HCT116 (cell line): ENCODE measurements at regions not wholly inside any gene's neighbourhood (a gene's known extent, or its start where the extent isn't known, plus 50 kb on each side); places are given as distances from the start of the nearest gene placed in this dataset.

ENCODE experiments used
- ATAC-seq: fragments of 200-7000 bp; cut with Tn5 transposase; 2 replicates; pipeline ENCODE4 v1.9.1; 2020; ENCODE audit warnings: mild to moderate bottlenecking, moderate library complexity
- BruUV-seq: library from RNA; stranded (reverse); fragments of 400-500 nt; replicated peaks from 2 replicates; lab custom pipeline; 2021; lab: Mats Ljungman, UMichigan
- CTCF ChIA-PET: fragments of 300-600 bp; sonication (Branson Sonifier 250); formaldehyde crosslinking; loops from one replicate; lab custom pipeline; 2021; ENCODE audit warnings: antibody characterized with exemption; lab: Charles Lee
- POLR2A ChIA-PET: fragments of 300-600, 350-600 bp; sonication (Branson Sonifier 250); formaldehyde crosslinking; loops from one replicate; lab custom pipeline; 2021; ENCODE audit warnings: antibody characterized with exemption; lab: Charles Lee
- RAD21 ChIA-PET, 2 experiments: fragments of 300-600 bp; sonication (Branson Sonifier 250); formaldehyde crosslinking; loops; one replicate each; lab custom pipeline; 2023; ENCODE audit warnings: low total read pairs in 2 of 2; ENCODE audit not compliant: uncharacterized antibody in 2 of 2, unreplicated experiment in 2 of 2, low non-redundant PET in 1 of 2; lab: Charles Lee
- DNase-seq: peaks from one replicate; pipeline ENCODE4 v3.0.0-alpha.2; 2010; ENCODE audit warnings: low read depth, low spot score
- H2AFZ ChIP-seq: fragments of 200-600 bp; shearing (Covaris generic), sonication (generic); 2 replicates; pipeline ENCODE4 v1.6.1; 2017; ENCODE audit warnings: low read depth, mixed run types, mixed read lengths, antibody characterized with exemption, low read length; ENCODE audit not compliant: poor library complexity, severe bottlenecking
- H3K27ac ChIP-seq: 2 replicates; pipeline ENCODE4 v1.5.1; 2012; ENCODE audit warnings: low read depth, low read length
- H3K27me3 ChIP-seq: fragments of 200-600 bp; sonication (generic); 2 replicates; pipeline ENCODE4 v1.6.1; 2016; ENCODE audit warnings: mixed run types, low read length, mixed read lengths; ENCODE audit not compliant: insufficient read depth
- H3K36me3 ChIP-seq, 2 experiments: fragments of 200-500 bp in 1 of 2; fragments of 200-600 bp in 1 of 2; sonication (Bioruptor generic) in 1 of 2; sonication (generic) in 1 of 2; 2 replicates each; pipeline versions ENCODE4 v1.5.1 to v1.6.1; 2014 to 2016; ENCODE audit warnings: low read length in 2 of 2, inconsistent platforms in 1 of 2, mixed read lengths in 1 of 2, mixed run types in 1 of 2; ENCODE audit not compliant: insufficient read depth in 2 of 2, control insufficient read depth in 1 of 2
- H3K4me1 ChIP-seq, 2 experiments: fragments of 200-600 bp in 1 of 2; sonication (generic) in 1 of 2; 2 replicates each; pipeline versions ENCODE4 v1.5.1 to v1.6.1; 2012 to 2017; ENCODE audit warnings: low read length in 2 of 2, inconsistent platforms in 1 of 2, mild to moderate bottlenecking in 1 of 2, mixed read lengths in 1 of 2, mixed run types in 1 of 2, moderate library complexity in 1 of 2; ENCODE audit not compliant: insufficient read depth in 2 of 2, control insufficient read depth in 1 of 2
- H3K4me2 ChIP-seq: fragments of 200-600 bp; sonication (generic); 2 replicates; pipeline ENCODE4 v1.6.1; 2017; ENCODE audit warnings: mixed run types, low read length, mixed read lengths
- H3K4me3 ChIP-seq, 2 experiments: fragments of 200-600 bp in 1 of 2; sonication (generic) in 1 of 2; replicated peaks in 1 of 2; 2 replicates each; pipeline ENCODE4 v1.5.1; 2011 to 2016; ENCODE audit warnings: low read length in 2 of 2, control low read depth in 1 of 2, low read depth in 1 of 2, mild to moderate bottlenecking in 1 of 2, mixed read lengths in 1 of 2, mixed run types in 1 of 2
- H3K79me2 ChIP-seq: fragments of 200-600 bp; sonication (generic); 2 replicates; pipeline ENCODE4 v1.6.1; 2017; ENCODE audit warnings: mild to moderate bottlenecking, mixed run types, low read length, moderate library complexity, mixed read lengths; ENCODE audit not compliant: insufficient read depth
- H3K9ac ChIP-seq: fragments of 200-600 bp; sonication (generic); 2 replicates; pipeline ENCODE4 v1.6.1; 2016; ENCODE audit warnings: low read length, mixed read lengths
- H3K9me2 ChIP-seq: fragments of 200-600 bp; sonication (generic), shearing (Covaris generic); 2 replicates; pipeline ENCODE4 v1.6.1; 2017; ENCODE audit warnings: mixed run types, mild to moderate bottlenecking, moderate library complexity; ENCODE audit not compliant: insufficient read depth
- H3K9me3 ChIP-seq, 2 experiments: fragments of 200-500 bp in 1 of 2; fragments of 200-600 bp in 1 of 2; sonication (Bioruptor generic) in 1 of 2; sonication (generic) in 1 of 2; 2 replicates each; pipeline ENCODE4 v1.6.1; 2014 to 2017; ENCODE audit warnings: low read length in 2 of 2, mixed read lengths in 2 of 2, inconsistent platforms in 1 of 2, low read depth in 1 of 2, mild to moderate bottlenecking in 1 of 2, mixed run types in 1 of 2, moderate library complexity in 1 of 2; ENCODE audit not compliant: control insufficient read depth in 1 of 2, insufficient read depth in 1 of 2
- H4K20me1 ChIP-seq: fragments of 200-600 bp; sonication (generic), shearing (Covaris generic); 2 replicates; pipeline ENCODE4 v1.6.1; 2017; ENCODE audit warnings: mixed run types, mild to moderate bottlenecking, moderate library complexity; ENCODE audit not compliant: insufficient read depth
- ATF3 ChIP-seq: IDR thresholded peaks from 2 replicates; pipeline ENCODE4 v1.6.1; 2012
- CTCF ChIP-seq, 3 experiments: fragments of 200-600 bp in 1 of 3; sonication (generic) in 1 of 3; IDR thresholded peaks in 2 of 3; conservative IDR thresholded peaks in 1 of 3; 2 replicates each; pipeline ENCODE4 v1.5.1; 2012 to 2017; ENCODE audit warnings: low read depth in 2 of 3, low read length in 2 of 3, antibody characterized with exemption in 1 of 3, borderline replicate concordance in 1 of 3, control low read depth in 1 of 3, mild to moderate bottlenecking in 1 of 3, mixed read lengths in 1 of 3, mixed run types in 1 of 3, moderate library complexity in 1 of 3; ENCODE audit not compliant: insufficient read depth in 1 of 3
- EZH2 ChIP-seq: fragments of 200-600 bp; sonication (generic); IDR thresholded peaks from 2 replicates; pipeline ENCODE4 v1.6.1; 2017; ENCODE audit warnings: antibody characterized with exemption, mixed run types
- FOSL1 ChIP-seq: IDR thresholded peaks from 2 replicates; pipeline ENCODE4 v1.6.1; 2012; ENCODE audit warnings: low read depth
- JUND ChIP-seq: IDR thresholded peaks from 2 replicates; pipeline ENCODE4 v1.6.1; 2012
- POLR2AphosphoS5 ChIP-seq: IDR thresholded peaks from 2 replicates; pipeline ENCODE4 v1.6.1; 2011; ENCODE audit warnings: mild to moderate bottlenecking, low read depth, low read length, moderate library complexity
- RAD21 ChIP-seq: IDR thresholded peaks from 2 replicates; pipeline ENCODE4 v1.6.1; 2012; ENCODE audit warnings: low read depth, mild to moderate bottlenecking
- REST ChIP-seq: IDR thresholded peaks from 2 replicates; pipeline ENCODE4 v1.6.1; 2012; ENCODE audit warnings: low read depth
- SIN3A ChIP-seq: IDR thresholded peaks from 2 replicates; pipeline ENCODE4 v1.6.1; 2012; ENCODE audit warnings: low read depth
- SP1 ChIP-seq: IDR thresholded peaks from 2 replicates; pipeline ENCODE4 v1.6.1; 2012; ENCODE audit warnings: low read depth
- ZFX ChIP-seq: fragments of 450-650 bp; IDR thresholded peaks from 2 replicates; pipeline ENCODE4 v1.6.1; 2017
- intact Hi-C: fragments of 100-400 bp; cut with micrococcal nuclease; formaldehyde crosslinking; loops from 2 replicates; pipeline ENCODE4 v1.10.0; 2022

- no peaks in the 10 kb centered on the region for H3K4me1 ChIP-seq
- intact Hi-C loops: no loop called here
Measured at GRCh38 chr7:24492576-24492975, 80.7 kb upstream of the PALS2 start.

More at GRCh38 chr7:24492576-24492975, 80.7 kb upstream of the PALS2 start:
- no peaks in the 10 kb centered on the region; the same call in 1 of the 2 replicates for H4K20me1 ChIP-seq
- no peaks in the 10 kb centered on the region for H3K9me3 ChIP-seq
- no peak overlapping the region for H3K9ac ChIP-seq
- CTCF ChIA-PET: no interaction called here
- H3K36me3 ChIP-seq: no peaks in the 10 kb centered on the region
- RAD21 ChIA-PET: no interaction called here
- H3K79me2 ChIP-seq: no peaks in the 10 kb centered on the region
- TF ChIP-seq CTCF (IDR thresholded peaks at IDR 0.05 in 2 of 3, conservative IDR thresholded peaks at IDR 0.05 in 1 of 3; ENCODE audit: borderline replicate concordance in 1 of 3, insufficient read depth in 1 of 3, low read depth in 2 of 3, low read length in 2 of 3): no peak
- no peak for TF ChIP-seq JUND
- TF ChIP-seq POLR2AphosphoS5: no peak
- TF ChIP-seq SIN3A: no peak
- TF ChIP-seq RAD21: no peak
- no peak for TF ChIP-seq ATF3
- TF ChIP-seq SP1: no peak
- no peak for TF ChIP-seq EZH2
- TF ChIP-seq ZFX: no peak
- TF ChIP-seq FOSL1: no peak
- TF ChIP-seq REST: no peak
- no peak overlapping the region for H3K4me2 ChIP-seq
- H3K27ac ChIP-seq: no peak overlapping the region
- DNase-seq (no peak), ATAC-seq (no peak)
- H2AFZ ChIP-seq: no peak overlapping the region
- H3K27me3 ChIP-seq: peaks cover 23% of the 10 kb centered on the region
- POLR2A ChIA-PET: no interaction called here
- no peaks in the 10 kb centered on the region for H3K9me2 ChIP-seq
- no peak overlapping the region for H3K4me3 ChIP-seq
- BruUV-seq: no TSS peak
